Hepatocyte (in vitro differentiated cells): ENCODE measurements at regions not wholly inside any gene's neighbourhood (a gene's known extent, or its start where the extent isn't known, plus 50 kb on each side); places are given as distances from the start of the nearest gene placed in this dataset.

Source experiments
- EZH2 ChIP-seq: fragments of 200-600 bp; sonication (generic); IDR thresholded peaks from 2 replicates; pipeline ENCODE4 v1.6.1; 2016; ENCODE audit warnings: antibody characterized with exemption, mild to moderate bottlenecking, borderline replicate concordance
- EZH2phosphoT487 ChIP-seq: fragments of 200-600 bp; sonication (generic); IDR thresholded peaks from one replicate; pipeline ENCODE4 v1.6.1; 2018; ENCODE audit warnings: antibody characterized with exemption, mild to moderate bottlenecking, low read depth, moderate library complexity; ENCODE audit not compliant: unreplicated experiment, severe bottlenecking
- TF ChIP-seq, protein P1 (sequence below): fragments of 200-600 bp; sonication (generic); IDR thresholded peaks from 2 replicates; pipeline ENCODE4 v1.5.1; 2016; ENCODE audit warnings: antibody characterized with exemption, mild to moderate bottlenecking; ENCODE audit not compliant: poor library complexity

DNA sequence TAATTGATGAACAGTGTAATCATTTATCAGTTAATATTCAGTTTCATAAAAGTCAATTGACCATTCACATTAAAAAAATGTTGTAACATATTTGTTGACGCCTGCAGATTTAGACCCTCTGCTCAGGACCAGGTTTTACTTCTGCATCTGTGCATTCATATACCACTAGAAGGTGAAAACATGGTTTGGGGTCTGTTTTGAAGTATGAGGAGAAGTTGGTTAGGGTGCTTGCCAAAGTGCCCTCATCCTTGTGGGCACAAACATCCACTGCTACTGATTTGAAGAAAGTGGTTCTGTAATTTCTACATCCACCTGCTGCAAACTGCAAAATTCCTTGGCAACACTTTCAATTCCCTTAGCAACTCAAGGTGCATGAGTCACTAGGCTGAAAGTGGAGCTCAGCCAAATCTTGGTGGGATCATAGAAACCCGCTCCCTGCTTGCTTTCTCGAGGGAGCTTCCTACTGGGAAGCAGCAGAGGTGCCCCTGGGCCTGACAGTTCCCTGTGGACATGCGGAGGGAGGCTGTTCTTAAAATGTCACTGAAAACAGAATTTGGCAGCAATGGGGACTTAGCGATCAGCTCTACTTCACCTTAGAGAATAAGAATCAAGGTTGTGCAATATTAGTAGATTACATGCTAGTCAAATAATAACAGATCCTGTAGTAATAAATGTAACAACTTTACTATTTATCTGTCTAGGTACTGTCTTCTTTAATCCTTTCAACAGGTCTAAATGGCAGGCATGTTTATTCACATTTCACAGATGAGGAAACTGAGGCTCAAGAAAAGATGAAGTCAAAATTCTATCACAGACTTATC lies 301.0 kb upstream of the TBL1XR1 start:
- TF ChIP-seq EZH2phosphoT487 = no peak
- TF ChIP-seq, protein P1, sequence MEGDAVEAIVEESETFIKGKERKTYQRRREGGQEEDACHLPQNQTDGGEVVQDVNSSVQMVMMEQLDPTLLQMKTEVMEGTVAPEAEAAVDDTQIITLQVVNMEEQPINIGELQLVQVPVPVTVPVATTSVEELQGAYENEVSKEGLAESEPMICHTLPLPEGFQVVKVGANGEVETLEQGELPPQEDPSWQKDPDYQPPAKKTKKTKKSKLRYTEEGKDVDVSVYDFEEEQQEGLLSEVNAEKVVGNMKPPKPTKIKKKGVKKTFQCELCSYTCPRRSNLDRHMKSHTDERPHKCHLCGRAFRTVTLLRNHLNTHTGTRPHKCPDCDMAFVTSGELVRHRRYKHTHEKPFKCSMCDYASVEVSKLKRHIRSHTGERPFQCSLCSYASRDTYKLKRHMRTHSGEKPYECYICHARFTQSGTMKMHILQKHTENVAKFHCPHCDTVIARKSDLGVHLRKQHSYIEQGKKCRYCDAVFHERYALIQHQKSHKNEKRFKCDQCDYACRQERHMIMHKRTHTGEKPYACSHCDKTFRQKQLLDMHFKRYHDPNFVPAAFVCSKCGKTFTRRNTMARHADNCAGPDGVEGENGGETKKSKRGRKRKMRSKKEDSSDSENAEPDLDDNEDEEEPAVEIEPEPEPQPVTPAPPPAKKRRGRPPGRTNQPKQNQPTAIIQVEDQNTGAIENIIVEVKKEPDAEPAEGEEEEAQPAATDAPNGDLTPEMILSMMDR = no peak
- no peak for TF ChIP-seq EZH2
